Left lung (tissue), 4 donors: ENCODE measurements at regions not wholly inside any gene's neighbourhood (a gene's known extent, or its start where the extent isn't known, plus 50 kb on each side); places are given as distances from the start of the nearest gene placed in this dataset.

Experiments
- ATAC-seq: fragments of 200-7000 bp; cut with Tn5 transposase; one replicate; pipeline ENCODE4 v1.9.1; 2020; ENCODE audit warnings: moderate library complexity
- DNase-seq, 4 donors: peaks; one replicate each; pipeline ENCODE4 v3.0.0-alpha.2; 2013 to 2020
- H3K27ac ChIP-seq, 2 donors: fragments of 200-600 bp; sonication (generic) in 1 of 2; one replicate each; pipeline versions ENCODE4 v1.5.0 to v1.8.0; 2020 to 2021
- H3K27me3 ChIP-seq, 2 donors: fragments of 200-600 bp; sonication (generic) in 1 of 2; one replicate each; pipeline versions ENCODE4 v1.5.0 to v1.8.0; 2020 to 2021
- H3K36me3 ChIP-seq, 2 donors: fragments of 200-600 bp; sonication (generic) in 1 of 2; one replicate each; pipeline versions ENCODE4 v1.5.0 to v1.8.0; 2020 to 2021
- H3K4me1 ChIP-seq, 2 donors: fragments of 200-600 bp; one replicate each; pipeline ENCODE4 v1.8.0; 2021
- H3K4me3 ChIP-seq, 2 donors: fragments of 200-600 bp; sonication (generic) in 1 of 2; one replicate each; pipeline versions ENCODE4 v1.5.0 to v1.8.0; 2020 to 2021; ENCODE audit warnings: mild to moderate bottlenecking in 1 of 2
- H3K9me3 ChIP-seq, 2 donors: fragments of 200-600 bp; sonication (generic) in 1 of 2; one replicate each; pipeline versions ENCODE4 v1.5.0 to v1.8.0; 2020 to 2021
- CTCF ChIP-seq, 2 donors: fragments of 200-600 bp; sonication (generic) in 1 of 2; IDR thresholded peaks; one replicate each; pipeline versions ENCODE4 v1.5.0 to v1.8.0; 2021; ENCODE audit warnings: antibody characterized with exemption in 2 of 2
- intact Hi-C, 2 donors: fragments of 100-400 bp; cut with DNase I; formaldehyde crosslinking; loops; one replicate each; pipeline versions ENCODE4 v1.11.2 to v1.14.2; 2022
- donor health status: DM: no; HTN: yes; CAD: no.
- donor health status: DM: no; HTN: no; CAD: no.

GRCh38 chr4:183586824-183587223 lies 72.2 kb downstream of the RWDD4 start:
- ATAC-seq (no peak), DNase-seq (no peak)
- Histone ChIP-seq H3K9me3 (peaks cover 0 to 2% of the 10 kb centered on the region in 2 donors), H3K27me3 (no peaks in the 10 kb centered on the region), H3K27ac (no peak overlapping the region), H3K4me1 (no peaks in the 10 kb centered on the region), H3K4me3 (no peak overlapping the region), H3K36me3 (no peaks in the 10 kb centered on the region)
- no peak for TF ChIP-seq CTCF (IDR thresholded peaks at IDR 0.05)
- intact Hi-C loops: no loop called here

GRCh38 chr4:183588169-183588675 lies 70.8 kb downstream of the RWDD4 start:
- DNase-seq: peak in 2 of 4 donors; percentile 23 to 46
- no peak overlapping the region for H3K4me3 ChIP-seq
- ATAC-seq: peak; percentile 85
- H3K27ac ChIP-seq: no peak overlapping the region
- H3K9me3 ChIP-seq: no peaks in the 10 kb centered on the region
- no peaks in the 10 kb centered on the region for H3K4me1 ChIP-seq
- no peak for TF ChIP-seq CTCF (IDR thresholded peaks at IDR 0.05)
- intact Hi-C loops: no loop called here
- no peaks in the 10 kb centered on the region for H3K36me3 ChIP-seq
- no peaks in the 10 kb centered on the region for H3K27me3 ChIP-seq

GRCh38 chr4:183588691-183589090 lies 70.3 kb downstream of the RWDD4 start:
- intact Hi-C loops: no loop called here
- DNase-seq (no peak), ATAC-seq (no peak)
- no peak for TF ChIP-seq CTCF (IDR thresholded peaks at IDR 0.05)
- H3K36me3 ChIP-seq: no peaks in the 10 kb centered on the region
- no peaks in the 10 kb centered on the region for H3K27me3 ChIP-seq
- H3K4me1 ChIP-seq: no peaks in the 10 kb centered on the region
- no peaks in the 10 kb centered on the region for H3K9me3 ChIP-seq
- no peak overlapping the region for H3K27ac ChIP-seq
- no peak overlapping the region for H3K4me3 ChIP-seq

GRCh38 chr4:183589461-183590099 lies 69.4 kb downstream of the RWDD4 start:
- H3K4me3 ChIP-seq: no peak overlapping the region
- H3K27ac ChIP-seq: no peak overlapping the region
- TF ChIP-seq CTCF (IDR thresholded peaks at IDR 0.05): no peak
- H3K4me1 ChIP-seq: no peaks in the 10 kb centered on the region
- no peaks in the 10 kb centered on the region for H3K9me3 ChIP-seq
- DNase-seq: no peak
- H3K36me3 ChIP-seq: no peaks in the 10 kb centered on the region
- ATAC-seq: no peak
- intact Hi-C loops: no loop called here
- no peaks in the 10 kb centered on the region for H3K27me3 ChIP-seq
